Upper lobe of left lung (tissue), 6 donors: ENCODE measurements at regions not wholly inside any gene's neighbourhood (a gene's known extent, or its start where the extent isn't known, plus 50 kb on each side); places are given as distances from the start of the nearest gene placed in this dataset.
"Not testable (repeated sequence)": the region's sequence is repeated elsewhere in the genome, so short reads cannot be mapped to it uniquely, and the experiment has no call there.

Source experiments
- ATAC-seq, 2 donors: fragments of 200-7000 bp; cut with Tn5 transposase; one replicate each; pipeline ENCODE4 v1.9.1; 2022; ENCODE audit warnings: mild to moderate bottlenecking in 2 of 2, moderate library complexity in 2 of 2; ENCODE audit not compliant: low FRiP score in 2 of 2
- DNase-seq, 2 donors: peaks; one replicate each; pipeline ENCODE4 v3.0.0-alpha.2; 2019 to 2020
- H3K27ac ChIP-seq, 4 donors: fragments of 200-600 bp; sonication (generic); one replicate each; pipeline ENCODE4 v1.5.1; 2016 to 2019
- H3K27me3 ChIP-seq, 4 donors: fragments of 200-600 bp; sonication (generic); one replicate each; pipeline ENCODE4 v1.5.1; 2017 to 2019
- H3K36me3 ChIP-seq, 4 donors: fragments of 200-600 bp; sonication (generic); one replicate each; pipeline ENCODE4 v1.5.1; 2016 to 2019
- H3K4me1 ChIP-seq, 4 donors: fragments of 200-600 bp; sonication (generic); one replicate each; pipeline ENCODE4 v1.5.1; 2018 to 2019
- H3K4me3 ChIP-seq, 4 donors: fragments of 200-600 bp; sonication (generic); one replicate each; pipeline ENCODE4 v1.5.1; 2017 to 2019; ENCODE audit warnings: mild to moderate bottlenecking in 2 of 4, moderate library complexity in 1 of 4
- H3K9me3 ChIP-seq, 4 donors: fragments of 200-600 bp; sonication (generic); one replicate each; pipeline ENCODE4 v1.5.1; 2018 to 2019
- CTCF ChIP-seq, 6 experiments: fragments of 450-650 bp in 4 of 6; fragments of 200-600 bp in 2 of 6; sonication (generic) in 2 of 6; IDR thresholded peaks; one replicate each; pipeline ENCODE4 v1.5.1; 2016 to 2019; ENCODE audit warnings: antibody characterized with exemption in 6 of 6
- EP300 ChIP-seq, 4 donors: sonication (generic); formaldehyde crosslinking; IDR thresholded peaks; one replicate each; pipeline ENCODE4 v1.5.1; 2017; ENCODE audit warnings: antibody characterized with exemption in 4 of 4, control low read depth in 2 of 4
- POLR2A ChIP-seq, 4 donors: fragments of 450-650 bp; IDR thresholded peaks; one replicate each; pipeline ENCODE4 v1.5.1; 2016 to 2017; ENCODE audit warnings: antibody characterized with exemption in 4 of 4, mild to moderate bottlenecking in 2 of 4
- POLR2AphosphoS5 ChIP-seq, 2 donors: sonication (generic); formaldehyde crosslinking; IDR thresholded peaks; one replicate each; pipeline ENCODE4 v1.5.1; 2017; ENCODE audit warnings: antibody characterized with exemption in 2 of 2
- WGBS, 2 donors: methylation state at CpG; one replicate each; pipeline ENCODE4 v1.1.5; 2017 to 2018; 5-methylcytosine and 5-hydroxymethylcytosine counted together
- donor health status: DM: no; HTN: no; CAD: no; lungs with moderate emphysema.
- donor health status: DM: no; HTN: yes; CAD: no; lungs with severe emphysema.

GRCh38 chr5:92543201-92543600 lies 1037.8 kb downstream of the NR2F1-AS1 start:
- no peak for TF ChIP-seq CTCF (IDR thresholded peaks at IDR 0.05)
- no peak for TF ChIP-seq EP300 (IDR thresholded peaks at IDR 0.05)
- TF ChIP-seq POLR2A (IDR thresholded peaks at IDR 0.05) = no peak
- no peak for TF ChIP-seq POLR2AphosphoS5 (IDR thresholded peaks at IDR 0.05)
- H3K4me1 ChIP-seq = no peaks in the 10 kb centered on the region
- no peaks in the 10 kb centered on the region for H3K36me3 ChIP-seq
- no peaks in the 10 kb centered on the region for H3K9me3 ChIP-seq
- no peak for ATAC-seq
- no peak overlapping the region for H3K27ac ChIP-seq
- no peak overlapping the region for H3K4me3 ChIP-seq
- DNase-seq = no peak
- H3K27me3 ChIP-seq = no peaks in the 10 kb centered on the region

- not testable (repeated sequence) for H3K27ac ChIP-seq, H3K27me3 ChIP-seq, H3K9me3 ChIP-seq, H3K36me3 ChIP-seq, DNase-seq, ATAC-seq, H3K4me3 ChIP-seq, H3K4me1 ChIP-seq
- WGBS, 2 donors = 67 to 95% methylated on average over 1 of the region's 1 CpG
Measured at GRCh38 chr5:92542017-92542416, 1039.0 kb downstream of the NR2F1-AS1 start.

- ATAC-seq = no peak
- H3K27ac ChIP-seq = no peak overlapping the region
- H3K4me3 ChIP-seq = no peak overlapping the region
- H3K36me3 ChIP-seq = no peaks in the 10 kb centered on the region
- WGBS, 2 donors = 86 to 89% methylated on average over 4 of the region's 4 CpGs
- H3K4me1 ChIP-seq = no peaks in the 10 kb centered on the region
- no peaks in the 10 kb centered on the region for H3K9me3 ChIP-seq
- TF ChIP-seq EP300 (IDR thresholded peaks at IDR 0.05) (no peak), POLR2AphosphoS5 (IDR thresholded peaks at IDR 0.05) (no peak), CTCF (IDR thresholded peaks at IDR 0.05) (no peak), POLR2A (IDR thresholded peaks at IDR 0.05) (no peak)
- no peaks in the 10 kb centered on the region for H3K27me3 ChIP-seq
- no peak for DNase-seq
Measured at GRCh38 chr5:92527311-92528078, 1053.5 kb downstream of the NR2F1-AS1 start.

- no peak for DNase-seq
- 86 to 93% methylated on average over 2 of the region's 2 CpGs for WGBS, 2 donors
Measured at GRCh38 chr5:92525131-92525530, 1055.9 kb downstream of the NR2F1-AS1 start.

More at GRCh38 chr5:92525131-92525530, 1055.9 kb downstream of the NR2F1-AS1 start:
- TF ChIP-seq EP300 (IDR thresholded peaks at IDR 0.05) (no peak), POLR2AphosphoS5 (IDR thresholded peaks at IDR 0.05) (no peak), CTCF (IDR thresholded peaks at IDR 0.05) (no peak), POLR2A (IDR thresholded peaks at IDR 0.05) (no peak)
- H3K27me3 ChIP-seq = no peaks in the 10 kb centered on the region
- no peaks in the 10 kb centered on the region for H3K9me3 ChIP-seq
- no peak for ATAC-seq
- H3K4me3 ChIP-seq = no peak overlapping the region
- no peaks in the 10 kb centered on the region for H3K4me1 ChIP-seq
- H3K27ac ChIP-seq = no peak overlapping the region
- H3K36me3 ChIP-seq = no peaks in the 10 kb centered on the region
